ENCODE measurements at regions not wholly inside any gene's neighbourhood (a gene's known extent, or its start where the extent isn't known, plus 50 kb on each side); places are given as distances from the start of the nearest gene placed in this dataset.

GRCh38 chr1:184326278-184326677 is 60.6 kb upstream of the C1orf21 start:
- TF ChIP-seq CTCF (conservative IDR thresholded peaks at IDR 0.05 in 1 of 2, IDR thresholded peaks at IDR 0.05 in 1 of 2; ENCODE audit: low read depth in 1 of 2, low read length in 2 of 2) (no peak), EZH2 (IDR thresholded peaks at IDR 0.05; ENCODE audit: low read length, missing control alignments) (no peak)

All from fibroblast of lung (primary cell).